ENCODE measurements at regions not wholly inside any gene's neighbourhood (a gene's known extent, or its start where the extent isn't known, plus 50 kb on each side); places are given as distances from the start of the nearest gene placed in this dataset.

GRCh38 chr2:94960266-94960665 is 65.2 kb upstream of the MAL start:
- Histone ChIP-seq H4K20me1 (replicated peaks in 1 of 2; ENCODE audit: control insufficient read depth in 1 of 2, insufficient read depth in 2 of 2, low read length in 2 of 2) (no peaks in the 10 kb centered on the region), H4K5ac (ENCODE audit: insufficient read length, low read depth, low read length) (no peak overlapping the region), H4K8ac (ENCODE audit: extremely low read depth, insufficient read depth, low read length) (no peak overlapping the region), H2BK15ac (ENCODE audit: low read length) (no peak overlapping the region), H3K23ac (ENCODE audit: insufficient read length) (no peak overlapping the region), H3K36me3 (ENCODE audit: control insufficient read depth in 2 of 4, insufficient read depth in 4 of 4, low read length in 3 of 4) (no peaks in the 10 kb centered on the region), H3K56ac (replicated peaks; ENCODE audit: insufficient read length, low read depth, low read length) (no peak overlapping the region), H3K9me3 (ENCODE audit: insufficient read depth in 2 of 2, low read depth in 1 of 2, low read length in 1 of 2) (peaks cover 68 to 70% of the 10 kb centered on the region in 2 experiments), H3K4ac (replicated peaks; ENCODE audit: insufficient read length, low read depth, low read length) (no peak overlapping the region), H3K23me2 (ENCODE audit: low read depth, low read length) (no peaks in the 10 kb centered on the region), H2BK12ac (ENCODE audit: low read depth, low read length) (no peak overlapping the region), H3K14ac (ENCODE audit: insufficient read length) (no peak overlapping the region), H4K91ac (replicated peaks; ENCODE audit: insufficient read length, low read length) (no peak overlapping the region), H3K27ac (ENCODE audit: low read depth, low read length) (no peak overlapping the region), H3K9ac (replicated peaks in 1 of 4; ENCODE audit: extremely low read depth in 1 of 4, low read depth in 3 of 4, low read length in 3 of 4) (no peak overlapping the region), H2BK20ac (ENCODE audit: low read length) (no peak overlapping the region), H2BK120ac (replicated peaks; ENCODE audit: low read depth, low read length) (no peak overlapping the region), H2AFZ (ENCODE audit: low read length) (no peak overlapping the region), H2BK5ac (ENCODE audit: low read depth, low read length) (no peak overlapping the region), H3K4me3 (ENCODE audit: extremely low read depth in 1 of 4, insufficient read depth in 2 of 4, low read depth in 3 of 4, low read length in 4 of 4) (no peak overlapping the region), H3K18ac (ENCODE audit: extremely low read depth, low read length) (no peak overlapping the region), H2AK5ac (ENCODE audit: low read depth, low read length) (no peak overlapping the region), H3K79me2 (ENCODE audit: control insufficient read depth in 1 of 2, insufficient read depth in 2 of 2, low read length in 2 of 2) (no peaks in the 10 kb centered on the region), H3K4me1 (replicated peaks in 1 of 4; ENCODE audit: control insufficient read depth in 3 of 4, insufficient read depth in 4 of 4, low read length in 3 of 4) (no peaks in the 10 kb centered on the region), H3K27me3 (replicated peaks in 1 of 4; ENCODE audit: control insufficient read depth in 3 of 4, extremely low read depth in 1 of 4, insufficient read depth in 3 of 4, low read length in 3 of 4) (no peaks in the 10 kb centered on the region), H3K79me1 (ENCODE audit: low read depth, low read length) (no peaks in the 10 kb centered on the region), H3K4me2 (ENCODE audit: insufficient read depth in 1 of 2, low read depth in 2 of 2, low read length in 2 of 2) (no peak overlapping the region)
- FAIRE-seq = no peak
- TF ChIP-seq ATF2 (IDR thresholded peaks at IDR 0.05; ENCODE audit: low read length) (no peak), TBP (IDR thresholded peaks at IDR 0.05; ENCODE audit: low read depth, low read length) (no peak), KDM5A (IDR thresholded peaks at IDR 0.05; ENCODE audit: low read length) (no peak), SIRT6 (IDR thresholded peaks at IDR 0.05; ENCODE audit: low read length) (no peak)
- DNase-seq (ENCODE audit: low read depth in 1 of 2, low spot score in 2 of 2) = no peak
- CTCF ChIA-PET (ENCODE audit: partially characterized antibody) = no interaction called here
- POLR2A ChIA-PET (ENCODE audit: partially characterized antibody) = no interaction called here
- 80% methylated on average over 2 of the region's 2 CpGs; no CpG with 5 or more reads in 1 of the 2 experiments for WGBS, 2 experiments (ENCODE audit: extremely low coverage in 1 of 2, insufficient coverage in 1 of 2, insufficient read length in 1 of 2, insufficient replicate concordance in 2 of 2, low coverage in 1 of 2, low lambda C conversion rate in 2 of 2, missing lambda C conversion rate in 1 of 2)
